GM12891 (cell line): ENCODE measurements at regions not wholly inside any gene's neighbourhood (a gene's known extent, or its start where the extent isn't known, plus 50 kb on each side); places are given as distances from the start of the nearest gene placed in this dataset.

Experiments
- POLR2A ChIP-seq: IDR thresholded peaks from 2 replicates; pipeline ENCODE4 v1.6.1; 2011; ENCODE audit warnings: low read depth, low read length, control low read depth
- TAF1 ChIP-seq: IDR thresholded peaks from 2 replicates; pipeline ENCODE4 v1.6.1; 2011; ENCODE audit warnings: low read depth, low read length, control low read depth

GRCh38 chr2:150230004-150230403 is 257.5 kb downstream of the RND3 start:
- TF ChIP-seq POLR2A (no peak), TAF1 (no peak)
